ENCODE measurements at regions not wholly inside any gene's neighbourhood (a gene's known extent, or its start where the extent isn't known, plus 50 kb on each side); places are given as distances from the start of the nearest gene placed in this dataset.
"Not testable (repeated sequence)": the region's sequence is repeated elsewhere in the genome, so short reads cannot be mapped to it uniquely, and the experiment has no call there.

DNA sequence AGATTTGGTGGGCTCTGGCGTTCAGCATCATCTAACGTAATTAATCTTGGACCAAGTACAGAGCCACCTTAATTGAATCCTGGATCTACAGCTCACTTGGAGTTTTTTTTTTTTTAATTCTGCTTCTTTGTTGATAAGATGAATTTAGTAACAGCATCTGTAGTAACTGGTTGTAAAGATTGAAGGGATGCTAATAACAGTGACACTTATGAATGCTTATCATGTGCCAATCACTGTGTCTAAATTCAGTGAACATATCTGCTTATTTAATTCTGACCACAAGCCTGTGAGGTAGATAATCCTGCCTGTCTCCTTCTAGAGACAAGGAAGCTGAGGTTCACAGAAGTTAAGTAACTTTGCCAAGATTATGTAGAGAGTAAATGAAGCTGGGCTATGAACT lies 408.0 kb downstream of the RWDD3 start:
- Histone ChIP-seq H3K9ac (ENCODE audit: low read length) (no peak overlapping the region), H3K4me1 (ENCODE audit: low read length) (no peaks in the 10 kb centered on the region), H3K36me3 (replicated peaks; ENCODE audit: low read depth, low read length) (no peaks in the 10 kb centered on the region), H3K27ac (ENCODE audit: low read length) (no peak overlapping the region), H2AFZ (ENCODE audit: low read depth, low read length) (no peak overlapping the region), H4K20me1 (ENCODE audit: insufficient read depth, low read length) (no peaks in the 10 kb centered on the region), H3K4me2 (ENCODE audit: low read length) (no peak overlapping the region), H3K4me3 (ENCODE audit: low read length) (no peak overlapping the region), H3K9me3 (ENCODE audit: insufficient read depth, low read length) (no peaks in the 10 kb centered on the region), H3K27me3 (ENCODE audit: low read depth, low read length) (no peaks in the 10 kb centered on the region), H3K79me2 (ENCODE audit: low read length) (no peaks in the 10 kb centered on the region)
- TF ChIP-seq EZH2phosphoT487 (IDR thresholded peaks at IDR 0.05; ENCODE audit: low read depth), result no peak
- TF ChIP-seq, protein P1, sequence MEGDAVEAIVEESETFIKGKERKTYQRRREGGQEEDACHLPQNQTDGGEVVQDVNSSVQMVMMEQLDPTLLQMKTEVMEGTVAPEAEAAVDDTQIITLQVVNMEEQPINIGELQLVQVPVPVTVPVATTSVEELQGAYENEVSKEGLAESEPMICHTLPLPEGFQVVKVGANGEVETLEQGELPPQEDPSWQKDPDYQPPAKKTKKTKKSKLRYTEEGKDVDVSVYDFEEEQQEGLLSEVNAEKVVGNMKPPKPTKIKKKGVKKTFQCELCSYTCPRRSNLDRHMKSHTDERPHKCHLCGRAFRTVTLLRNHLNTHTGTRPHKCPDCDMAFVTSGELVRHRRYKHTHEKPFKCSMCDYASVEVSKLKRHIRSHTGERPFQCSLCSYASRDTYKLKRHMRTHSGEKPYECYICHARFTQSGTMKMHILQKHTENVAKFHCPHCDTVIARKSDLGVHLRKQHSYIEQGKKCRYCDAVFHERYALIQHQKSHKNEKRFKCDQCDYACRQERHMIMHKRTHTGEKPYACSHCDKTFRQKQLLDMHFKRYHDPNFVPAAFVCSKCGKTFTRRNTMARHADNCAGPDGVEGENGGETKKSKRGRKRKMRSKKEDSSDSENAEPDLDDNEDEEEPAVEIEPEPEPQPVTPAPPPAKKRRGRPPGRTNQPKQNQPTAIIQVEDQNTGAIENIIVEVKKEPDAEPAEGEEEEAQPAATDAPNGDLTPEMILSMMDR (IDR thresholded peaks at IDR 0.05; ENCODE audit: low read depth, low read length), result no peak

DNA sequence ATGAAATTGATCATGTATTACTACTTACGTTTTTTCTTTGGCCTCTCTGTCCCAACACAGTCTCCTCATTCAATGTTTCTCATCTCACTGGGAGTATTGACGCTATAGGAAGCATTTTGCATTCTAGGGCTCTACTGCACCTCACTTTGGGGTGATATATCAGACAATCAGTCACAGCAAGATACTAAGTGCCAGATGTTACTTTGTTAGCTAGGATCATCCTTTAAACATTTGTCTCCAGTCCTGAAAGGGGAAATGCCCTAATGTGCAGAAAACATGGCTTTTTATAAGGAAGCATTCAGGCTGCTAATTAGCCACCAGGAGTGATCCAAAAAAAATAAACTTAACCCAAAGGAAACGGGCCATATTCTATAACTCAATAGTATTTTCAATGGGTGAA lies 409.1 kb downstream of the RWDD3 start:
- Histone ChIP-seq H3K36me3 (replicated peaks; ENCODE audit: low read depth, low read length) (no peaks in the 10 kb centered on the region), H3K4me3 (ENCODE audit: low read length) (no peak overlapping the region), H3K27me3 (ENCODE audit: low read depth, low read length) (no peaks in the 10 kb centered on the region), H3K9me3 (ENCODE audit: insufficient read depth, low read length) (no peaks in the 10 kb centered on the region), H3K4me1 (ENCODE audit: low read length) (no peaks in the 10 kb centered on the region), H3K27ac (ENCODE audit: low read length) (no peak overlapping the region), H3K79me2 (ENCODE audit: low read length) (no peaks in the 10 kb centered on the region), H2AFZ (ENCODE audit: low read depth, low read length) (no peak overlapping the region), H3K9ac (ENCODE audit: low read length) (no peak overlapping the region), H3K4me2 (ENCODE audit: low read length) (no peak overlapping the region), H4K20me1 (ENCODE audit: insufficient read depth, low read length) (no peaks in the 10 kb centered on the region)
- no peak for TF ChIP-seq EZH2phosphoT487 (IDR thresholded peaks at IDR 0.05; ENCODE audit: low read depth)
- TF ChIP-seq, protein P1 (IDR thresholded peaks at IDR 0.05; ENCODE audit: low read depth, low read length), result no peak

DNA sequence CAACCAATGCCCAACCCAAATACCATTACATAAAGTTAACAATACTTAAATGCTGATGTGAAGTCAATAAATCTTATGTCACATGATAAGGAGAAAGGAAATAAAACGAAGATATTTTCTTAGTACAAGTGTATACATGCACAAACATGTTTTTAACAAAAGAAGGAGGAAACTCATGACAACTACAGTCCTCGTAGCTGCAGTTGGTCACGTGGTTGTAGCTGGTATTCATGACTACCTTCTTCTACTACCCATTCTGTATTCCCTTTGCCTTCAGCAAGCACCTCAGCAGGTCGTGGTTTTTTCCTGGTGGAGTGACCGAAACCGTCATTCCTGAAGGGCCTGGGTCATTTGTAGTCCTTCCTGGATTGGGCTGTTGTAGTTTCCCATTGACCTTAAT lies 411.1 kb downstream of the RWDD3 start:
- H3K4me3 ChIP-seq (ENCODE audit: low read length); H3K36me3 ChIP-seq (replicated peaks; ENCODE audit: low read depth, low read length); H4K20me1 ChIP-seq (ENCODE audit: insufficient read depth, low read length); H2AFZ ChIP-seq (ENCODE audit: low read depth, low read length); H3K9me3 ChIP-seq (ENCODE audit: insufficient read depth, low read length); H3K27ac ChIP-seq (ENCODE audit: low read length); H3K27me3 ChIP-seq (ENCODE audit: low read depth, low read length); H3K4me2 ChIP-seq (ENCODE audit: low read length); H3K4me1 ChIP-seq (ENCODE audit: low read length); H3K79me2 ChIP-seq (ENCODE audit: low read length); H3K9ac ChIP-seq (ENCODE audit: low read length): not testable (repeated sequence)

DNA sequence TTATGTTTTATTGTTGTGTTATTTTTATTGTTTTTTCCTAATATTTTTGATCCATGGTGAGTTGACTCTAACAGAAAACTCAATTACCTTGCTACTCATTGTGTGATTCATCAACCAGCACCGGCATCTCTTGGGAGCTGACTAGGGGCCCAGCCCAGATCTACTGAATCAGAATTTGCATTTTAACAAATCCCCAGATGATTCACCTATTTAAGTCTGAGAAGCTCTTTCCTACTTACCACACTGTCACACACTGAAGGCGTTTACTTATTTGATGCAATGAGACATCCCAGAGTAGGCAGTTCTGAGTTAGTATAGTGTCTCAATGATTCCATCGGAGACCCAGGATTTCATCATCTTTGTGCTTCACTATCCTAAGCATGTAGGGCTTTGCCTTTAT lies 416.6 kb downstream of the RWDD3 start:
- no peaks in the 10 kb centered on the region for H3K9me3 ChIP-seq (ENCODE audit: insufficient read depth, low read length)
- no peaks in the 10 kb centered on the region for H3K36me3 ChIP-seq (replicated peaks; ENCODE audit: low read depth, low read length)
- H3K79me2 ChIP-seq (ENCODE audit: low read length), result no peaks in the 10 kb centered on the region
- H3K27ac ChIP-seq (ENCODE audit: low read length), result no peak overlapping the region
- H4K20me1 ChIP-seq (ENCODE audit: insufficient read depth, low read length), result no peaks in the 10 kb centered on the region
- TF ChIP-seq, protein P1 (IDR thresholded peaks at IDR 0.05; ENCODE audit: low read depth, low read length), result no peak
- no peak for TF ChIP-seq EZH2phosphoT487 (IDR thresholded peaks at IDR 0.05; ENCODE audit: low read depth)
- H3K9ac ChIP-seq (ENCODE audit: low read length), result no peak overlapping the region
- no peaks in the 10 kb centered on the region for H3K4me1 ChIP-seq (ENCODE audit: low read length)
- no peak overlapping the region for H3K4me3 ChIP-seq (ENCODE audit: low read length)
- H2AFZ ChIP-seq (ENCODE audit: low read depth, low read length), result no peak overlapping the region
- H3K4me2 ChIP-seq (ENCODE audit: low read length), result no peak overlapping the region
- no peaks in the 10 kb centered on the region for H3K27me3 ChIP-seq (ENCODE audit: low read depth, low read length)

DNA sequence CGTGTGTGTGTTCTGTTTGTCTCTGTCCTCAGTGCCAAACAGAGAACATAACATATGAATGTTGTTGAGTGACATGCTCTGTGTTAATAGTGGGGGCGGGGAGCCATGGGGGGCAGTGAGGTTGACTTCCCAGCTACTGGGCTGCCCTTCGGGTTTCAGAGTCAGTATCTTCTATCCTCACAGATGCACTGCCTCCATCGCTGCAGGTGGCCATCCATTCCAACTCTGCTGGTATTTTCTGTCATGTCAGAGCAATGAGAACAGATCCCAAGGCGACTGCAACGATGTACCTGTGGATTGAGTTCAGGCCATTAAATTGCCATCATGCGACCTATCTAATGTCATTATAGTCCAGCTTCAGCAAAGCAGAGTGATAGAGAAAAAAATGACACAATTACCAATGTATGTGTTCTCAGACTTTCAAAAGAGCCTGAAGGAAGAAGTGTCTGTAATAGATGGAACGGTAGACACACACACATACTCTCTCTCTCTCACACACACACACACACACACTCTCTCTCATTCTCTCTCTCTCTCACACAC lies 418.5 kb downstream of the RWDD3 start:
- Histone ChIP-seq H3K27ac (ENCODE audit: low read length) (no peak overlapping the region), H3K9me3 (ENCODE audit: insufficient read depth, low read length) (no peaks in the 10 kb centered on the region), H2AFZ (ENCODE audit: low read depth, low read length) (no peak overlapping the region), H4K20me1 (ENCODE audit: insufficient read depth, low read length) (no peaks in the 10 kb centered on the region), H3K79me2 (ENCODE audit: low read length) (no peaks in the 10 kb centered on the region), H3K4me2 (ENCODE audit: low read length) (no peak overlapping the region), H3K4me1 (ENCODE audit: low read length) (no peaks in the 10 kb centered on the region), H3K27me3 (ENCODE audit: low read depth, low read length) (no peaks in the 10 kb centered on the region), H3K4me3 (ENCODE audit: low read length) (no peak overlapping the region), H3K36me3 (replicated peaks; ENCODE audit: low read depth, low read length) (no peaks in the 10 kb centered on the region), H3K9ac (ENCODE audit: low read length) (no peak overlapping the region)
- TF ChIP-seq EZH2phosphoT487 (IDR thresholded peaks at IDR 0.05; ENCODE audit: low read depth), result no peak
- TF ChIP-seq, protein P1 (IDR thresholded peaks at IDR 0.05; ENCODE audit: low read depth, low read length), result no peak
